DND-41 (cell line): ENCODE measurements at regions not wholly inside any gene's neighbourhood (a gene's known extent, or its start where the extent isn't known, plus 50 kb on each side); places are given as distances from the start of the nearest gene placed in this dataset.

Experiments used
- EZH2 ChIP-seq: IDR thresholded peaks from 3 replicates; pipeline ENCODE4 v1.6.1; 2012; ENCODE audit warnings: borderline replicate concordance, low read depth, mild to moderate bottlenecking, moderate library complexity, low read length, inconsistent platforms; ENCODE audit not compliant: severe bottlenecking
- TF ChIP-seq, protein P1 (sequence below): IDR thresholded peaks from 2 replicates; pipeline ENCODE4 v1.5.1; 2012; ENCODE audit warnings: borderline replicate concordance, low read length, moderate library complexity, mild to moderate bottlenecking; ENCODE audit not compliant: poor library complexity, severe bottlenecking; ENCODE audit errors: extremely low read depth

DNA sequence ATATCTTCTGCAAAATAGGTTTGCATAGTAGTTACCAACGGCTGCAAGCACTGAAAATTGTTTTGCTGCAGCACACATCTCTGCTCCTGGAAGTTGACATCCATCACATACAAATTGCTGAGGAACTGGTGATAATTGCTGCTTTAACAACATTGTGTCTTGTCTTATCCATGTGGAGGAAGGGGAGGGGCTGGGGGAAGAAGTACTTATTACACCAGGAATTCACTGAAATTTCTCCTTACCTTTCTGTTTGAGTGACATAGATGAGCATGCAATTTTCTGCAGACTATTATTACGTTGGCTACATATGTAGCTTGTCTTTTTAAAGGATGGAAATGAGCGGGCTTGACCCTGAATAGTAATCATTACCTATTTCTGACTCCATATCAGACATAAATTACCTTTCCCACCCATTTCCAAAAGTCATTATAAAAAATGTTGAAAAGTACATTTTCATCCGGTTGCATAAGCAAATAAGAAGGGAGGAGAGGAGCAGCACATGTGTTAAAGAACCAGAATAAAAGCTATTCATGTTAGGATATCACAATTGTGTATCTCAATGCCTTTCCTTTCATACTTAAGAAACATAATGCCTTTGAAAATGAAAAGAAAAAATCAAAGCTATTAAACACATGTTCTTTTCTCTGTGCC is 1905.6 kb downstream of the PCDH7 start:
- no peak for TF ChIP-seq EZH2
- TF ChIP-seq, protein P1, sequence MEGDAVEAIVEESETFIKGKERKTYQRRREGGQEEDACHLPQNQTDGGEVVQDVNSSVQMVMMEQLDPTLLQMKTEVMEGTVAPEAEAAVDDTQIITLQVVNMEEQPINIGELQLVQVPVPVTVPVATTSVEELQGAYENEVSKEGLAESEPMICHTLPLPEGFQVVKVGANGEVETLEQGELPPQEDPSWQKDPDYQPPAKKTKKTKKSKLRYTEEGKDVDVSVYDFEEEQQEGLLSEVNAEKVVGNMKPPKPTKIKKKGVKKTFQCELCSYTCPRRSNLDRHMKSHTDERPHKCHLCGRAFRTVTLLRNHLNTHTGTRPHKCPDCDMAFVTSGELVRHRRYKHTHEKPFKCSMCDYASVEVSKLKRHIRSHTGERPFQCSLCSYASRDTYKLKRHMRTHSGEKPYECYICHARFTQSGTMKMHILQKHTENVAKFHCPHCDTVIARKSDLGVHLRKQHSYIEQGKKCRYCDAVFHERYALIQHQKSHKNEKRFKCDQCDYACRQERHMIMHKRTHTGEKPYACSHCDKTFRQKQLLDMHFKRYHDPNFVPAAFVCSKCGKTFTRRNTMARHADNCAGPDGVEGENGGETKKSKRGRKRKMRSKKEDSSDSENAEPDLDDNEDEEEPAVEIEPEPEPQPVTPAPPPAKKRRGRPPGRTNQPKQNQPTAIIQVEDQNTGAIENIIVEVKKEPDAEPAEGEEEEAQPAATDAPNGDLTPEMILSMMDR, result no peak
